ENCODE measurements at regions not wholly inside any gene's neighbourhood (a gene's known extent, or its start where the extent isn't known, plus 50 kb on each side); places are given as distances from the start of the nearest gene placed in this dataset.
"Not testable (repeated sequence)": the region's sequence is repeated elsewhere in the genome, so short reads cannot be mapped to it uniquely, and the experiment has no call there.

GRCh38 chr4:108450236-108450898, 170.0 kb upstream of the RPL34 start:
- DNase-seq (ENCODE audit: low spot score) (no peak), ATAC-seq (ENCODE audit: low FRiP score) (no peak)
- TF ChIP-seq, protein P1, sequence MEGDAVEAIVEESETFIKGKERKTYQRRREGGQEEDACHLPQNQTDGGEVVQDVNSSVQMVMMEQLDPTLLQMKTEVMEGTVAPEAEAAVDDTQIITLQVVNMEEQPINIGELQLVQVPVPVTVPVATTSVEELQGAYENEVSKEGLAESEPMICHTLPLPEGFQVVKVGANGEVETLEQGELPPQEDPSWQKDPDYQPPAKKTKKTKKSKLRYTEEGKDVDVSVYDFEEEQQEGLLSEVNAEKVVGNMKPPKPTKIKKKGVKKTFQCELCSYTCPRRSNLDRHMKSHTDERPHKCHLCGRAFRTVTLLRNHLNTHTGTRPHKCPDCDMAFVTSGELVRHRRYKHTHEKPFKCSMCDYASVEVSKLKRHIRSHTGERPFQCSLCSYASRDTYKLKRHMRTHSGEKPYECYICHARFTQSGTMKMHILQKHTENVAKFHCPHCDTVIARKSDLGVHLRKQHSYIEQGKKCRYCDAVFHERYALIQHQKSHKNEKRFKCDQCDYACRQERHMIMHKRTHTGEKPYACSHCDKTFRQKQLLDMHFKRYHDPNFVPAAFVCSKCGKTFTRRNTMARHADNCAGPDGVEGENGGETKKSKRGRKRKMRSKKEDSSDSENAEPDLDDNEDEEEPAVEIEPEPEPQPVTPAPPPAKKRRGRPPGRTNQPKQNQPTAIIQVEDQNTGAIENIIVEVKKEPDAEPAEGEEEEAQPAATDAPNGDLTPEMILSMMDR (IDR thresholded peaks at IDR 0.05), result no peak

DNA sequence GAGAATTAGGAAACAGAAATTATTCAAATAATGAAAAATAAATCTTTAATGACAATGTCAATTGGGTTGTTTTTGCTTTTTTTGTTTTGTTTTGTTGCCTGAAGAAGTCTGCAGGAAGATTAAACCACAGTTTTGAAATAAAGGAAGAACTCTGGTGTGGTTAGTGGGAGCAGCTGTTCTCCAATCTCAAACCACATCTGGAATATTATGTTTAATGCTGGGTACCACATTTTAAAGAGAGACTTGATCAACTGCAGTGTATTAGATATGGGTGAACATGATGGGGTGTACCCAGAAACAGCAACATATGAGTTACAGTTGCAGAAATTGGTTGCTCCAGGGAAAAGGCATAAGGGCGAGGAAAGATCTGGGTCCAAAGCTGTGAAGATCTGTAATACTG, 171.2 kb upstream of the RPL34 start:
- TF ChIP-seq, protein P1 (IDR thresholded peaks at IDR 0.05), result no peak
- ATAC-seq (ENCODE audit: low FRiP score) (no peak), DNase-seq (ENCODE audit: low spot score) (no peak)

DNA sequence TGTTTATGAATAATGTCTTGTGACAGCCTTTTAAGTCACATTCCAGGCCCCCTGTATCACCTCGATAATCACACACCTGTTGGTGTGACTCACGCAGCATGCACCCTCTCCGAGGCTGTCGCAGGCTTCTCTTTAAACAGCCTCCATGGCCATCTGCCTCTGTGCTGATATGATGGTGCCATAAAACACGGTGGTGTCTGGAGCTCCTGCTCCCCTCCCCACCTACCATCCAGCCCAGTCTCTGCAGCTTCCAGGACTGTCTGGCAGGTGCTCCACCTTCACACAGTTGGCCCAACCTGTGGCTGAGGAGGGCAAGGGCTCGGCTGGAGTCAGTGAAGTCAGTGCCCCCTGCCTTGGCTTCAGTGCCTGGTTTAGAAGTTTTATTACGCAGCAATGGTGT, 173.8 kb upstream of the RPL34 start:
- DNase-seq (ENCODE audit: low spot score) (no peak), ATAC-seq (ENCODE audit: low FRiP score) (no peak)
- TF ChIP-seq, protein P1 (IDR thresholded peaks at IDR 0.05), result no peak

DNA sequence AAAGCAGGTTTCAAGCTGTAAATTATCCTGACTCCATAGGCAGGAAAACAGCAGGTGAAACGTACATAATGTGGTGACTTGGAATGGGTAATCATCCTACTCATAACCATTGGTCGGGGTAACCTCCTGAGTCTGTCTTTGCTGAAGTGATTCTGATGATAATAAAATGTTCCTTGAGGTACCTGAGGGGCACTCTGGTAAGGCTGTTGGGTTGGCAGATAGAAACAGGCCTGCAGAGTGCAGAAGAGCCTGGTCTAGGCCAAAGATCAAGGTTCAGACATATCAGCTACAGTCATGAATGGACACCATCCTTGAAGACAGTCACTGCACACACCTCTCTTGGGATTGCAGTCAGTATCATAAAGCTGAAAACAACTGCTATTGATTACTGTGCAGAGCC, 174.7 kb upstream of the RPL34 start:
- TF ChIP-seq, protein P1 (IDR thresholded peaks at IDR 0.05), result no peak
- ATAC-seq (ENCODE audit: low FRiP score) (no peak), DNase-seq (ENCODE audit: low spot score) (no peak)

- DNase-seq (ENCODE audit: low spot score), result no peak
- ATAC-seq (ENCODE audit: low FRiP score), result no peak
- TF ChIP-seq, protein P1 (IDR thresholded peaks at IDR 0.05), result no peak
Measured at GRCh38 chr4:108443585-108443984, 176.8 kb upstream of the RPL34 start.

GRCh38 chr4:108433832-108434231, 186.5 kb upstream of the RPL34 start:
- ATAC-seq (ENCODE audit: low FRiP score) (no peak), DNase-seq (ENCODE audit: low spot score) (no peak)
- TF ChIP-seq, protein P1 (IDR thresholded peaks at IDR 0.05), result no peak

- ATAC-seq (ENCODE audit: low FRiP score); DNase-seq (ENCODE audit: low spot score): not testable (repeated sequence)
Measured at GRCh38 chr4:108433394-108433793, 187.0 kb upstream of the RPL34 start.

All from omental fat pad (tissue), 3 donors.